ENCODE measurements at regions not wholly inside any gene's neighbourhood (a gene's known extent, or its start where the extent isn't known, plus 50 kb on each side); places are given as distances from the start of the nearest gene placed in this dataset.

GRCh38 chr1:4932311-4933030, 278.1 kb downstream of the AJAP1 start:
- Histone ChIP-seq H3K9me3 (no peaks in the 10 kb centered on the region), H3K4me1 (no peaks in the 10 kb centered on the region), H3K36me3 (no peaks in the 10 kb centered on the region), H3K27me3 (no peaks in the 10 kb centered on the region), H3K27ac (no peak overlapping the region), H3K4me3 (no peak overlapping the region)
- no peak for DNase-seq (ENCODE audit: low spot score in 2 of 2)
- TF ChIP-seq, protein P1, sequence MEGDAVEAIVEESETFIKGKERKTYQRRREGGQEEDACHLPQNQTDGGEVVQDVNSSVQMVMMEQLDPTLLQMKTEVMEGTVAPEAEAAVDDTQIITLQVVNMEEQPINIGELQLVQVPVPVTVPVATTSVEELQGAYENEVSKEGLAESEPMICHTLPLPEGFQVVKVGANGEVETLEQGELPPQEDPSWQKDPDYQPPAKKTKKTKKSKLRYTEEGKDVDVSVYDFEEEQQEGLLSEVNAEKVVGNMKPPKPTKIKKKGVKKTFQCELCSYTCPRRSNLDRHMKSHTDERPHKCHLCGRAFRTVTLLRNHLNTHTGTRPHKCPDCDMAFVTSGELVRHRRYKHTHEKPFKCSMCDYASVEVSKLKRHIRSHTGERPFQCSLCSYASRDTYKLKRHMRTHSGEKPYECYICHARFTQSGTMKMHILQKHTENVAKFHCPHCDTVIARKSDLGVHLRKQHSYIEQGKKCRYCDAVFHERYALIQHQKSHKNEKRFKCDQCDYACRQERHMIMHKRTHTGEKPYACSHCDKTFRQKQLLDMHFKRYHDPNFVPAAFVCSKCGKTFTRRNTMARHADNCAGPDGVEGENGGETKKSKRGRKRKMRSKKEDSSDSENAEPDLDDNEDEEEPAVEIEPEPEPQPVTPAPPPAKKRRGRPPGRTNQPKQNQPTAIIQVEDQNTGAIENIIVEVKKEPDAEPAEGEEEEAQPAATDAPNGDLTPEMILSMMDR (IDR thresholded peaks at IDR 0.05), result no peak
- intact Hi-C loops (cut with DNase I), result no loop called here

DNA sequence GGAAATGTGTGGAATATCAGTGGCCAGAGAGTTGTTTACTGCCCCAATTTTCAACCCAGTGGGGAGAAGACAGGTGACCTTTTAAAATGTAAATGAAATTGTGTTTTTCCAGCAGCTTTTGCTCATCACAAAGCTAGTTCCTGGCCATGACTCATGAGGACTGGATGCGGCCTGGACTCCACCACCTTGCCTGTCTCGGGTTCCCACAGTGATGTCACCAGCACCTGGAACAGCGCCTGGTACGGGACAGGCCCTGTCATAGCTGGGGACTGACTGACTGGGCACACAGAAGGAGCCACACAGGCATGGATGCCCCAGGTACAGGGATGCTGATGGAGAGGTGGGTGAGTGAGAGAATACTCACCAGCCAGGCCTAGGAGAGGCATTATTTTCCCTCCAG, 277.1 kb downstream of the AJAP1 start:
- H3K27me3 ChIP-seq, result no peaks in the 10 kb centered on the region
- no peaks in the 10 kb centered on the region for H3K4me1 ChIP-seq
- TF ChIP-seq, protein P1 (IDR thresholded peaks at IDR 0.05), result no peak
- H3K4me3 ChIP-seq, result no peak overlapping the region
- H3K9me3 ChIP-seq, result no peaks in the 10 kb centered on the region
- intact Hi-C loops (cut with DNase I), result no loop called here
- DNase-seq (ENCODE audit: low spot score in 2 of 2), result no peak
- no peak overlapping the region for H3K27ac ChIP-seq
- no peaks in the 10 kb centered on the region for H3K36me3 ChIP-seq

- Histone ChIP-seq H3K27me3 (no peaks in the 10 kb centered on the region), H3K36me3 (no peaks in the 10 kb centered on the region), H3K9me3 (no peaks in the 10 kb centered on the region), H3K4me1 (no peaks in the 10 kb centered on the region), H3K27ac (no peak overlapping the region), H3K4me3 (no peak overlapping the region)
- no peak for DNase-seq (ENCODE audit: low spot score in 2 of 2)
- intact Hi-C loops (cut with DNase I), result no loop called here
- TF ChIP-seq, protein P1 (IDR thresholded peaks at IDR 0.05), result no peak
Measured at GRCh38 chr1:4928186-4928585, 273.8 kb downstream of the AJAP1 start.

GRCh38 chr1:4924356-4924755, 269.9 kb downstream of the AJAP1 start:
- H3K27me3 ChIP-seq, result no peaks in the 10 kb centered on the region
- DNase-seq (ENCODE audit: low spot score in 2 of 2), result no peak
- no peaks in the 10 kb centered on the region for H3K9me3 ChIP-seq
- no peak overlapping the region for H3K27ac ChIP-seq
- no peak overlapping the region for H3K4me3 ChIP-seq
- no peaks in the 10 kb centered on the region for H3K4me1 ChIP-seq
- intact Hi-C loops (cut with DNase I), result no loop called here
- TF ChIP-seq, protein P1 (IDR thresholded peaks at IDR 0.05), result no peak
- no peaks in the 10 kb centered on the region for H3K36me3 ChIP-seq

DNA sequence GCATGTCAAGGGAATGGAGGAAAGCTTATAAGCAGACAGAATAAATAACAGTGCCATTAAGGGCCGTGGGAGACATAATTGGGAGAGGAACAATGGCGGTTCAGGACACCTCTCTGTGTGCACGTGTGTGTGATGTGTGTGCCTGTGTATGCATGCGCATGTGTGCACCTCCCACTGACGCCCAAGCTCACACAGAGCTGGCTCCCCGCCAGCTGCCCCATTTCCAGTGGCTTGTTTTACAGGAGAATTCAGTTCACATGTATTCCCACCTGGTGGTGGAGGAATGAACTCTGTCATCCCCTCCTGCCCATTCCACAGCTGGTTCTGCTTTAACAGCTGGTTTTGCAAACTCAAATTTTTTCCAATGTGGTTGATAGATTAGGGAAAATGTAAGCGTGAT, 262.2 kb downstream of the AJAP1 start:
- intact Hi-C loops (cut with DNase I), result no loop called here
- no peak for DNase-seq (ENCODE audit: low spot score in 2 of 2)
- Histone ChIP-seq H3K9me3 (no peaks in the 10 kb centered on the region), H3K4me1 (no peaks in the 10 kb centered on the region), H3K36me3 (no peaks in the 10 kb centered on the region), H3K27me3 (no peaks in the 10 kb centered on the region), H3K4me3 (no peak overlapping the region), H3K27ac (no peak overlapping the region)
- TF ChIP-seq, protein P1 (IDR thresholded peaks at IDR 0.05), result no peak

DNA sequence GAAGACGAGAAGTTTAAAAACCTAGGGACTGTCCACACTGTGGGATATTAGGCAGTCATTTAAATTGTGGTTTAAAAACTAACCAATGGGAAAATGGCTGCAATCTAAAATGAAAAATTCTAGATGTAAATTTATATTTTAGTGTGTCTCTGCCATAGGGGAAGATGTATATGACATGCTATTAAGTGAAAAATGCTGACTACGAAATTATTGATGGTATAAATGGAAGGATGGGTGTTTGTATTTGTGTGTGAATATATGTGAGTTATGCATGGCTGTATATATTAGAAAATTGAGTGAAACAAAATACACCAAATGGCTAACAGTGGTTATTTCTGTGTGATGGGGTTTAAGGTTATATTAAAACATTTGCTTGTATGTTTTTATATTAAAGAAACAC, 260.7 kb downstream of the AJAP1 start:
- Histone ChIP-seq H3K36me3 (no peaks in the 10 kb centered on the region), H3K4me3 (no peak overlapping the region), H3K9me3 (no peaks in the 10 kb centered on the region), H3K27me3 (no peaks in the 10 kb centered on the region), H3K4me1 (no peaks in the 10 kb centered on the region), H3K27ac (no peak overlapping the region)
- TF ChIP-seq, protein P1 (IDR thresholded peaks at IDR 0.05), result no peak
- intact Hi-C loops (cut with DNase I), result no loop called here
- DNase-seq (ENCODE audit: low spot score in 2 of 2), result no peak
